ENCODE measurements at regions not wholly inside any gene's neighbourhood (a gene's known extent, or its start where the extent isn't known, plus 50 kb on each side); places are given as distances from the start of the nearest gene placed in this dataset.

DNA sequence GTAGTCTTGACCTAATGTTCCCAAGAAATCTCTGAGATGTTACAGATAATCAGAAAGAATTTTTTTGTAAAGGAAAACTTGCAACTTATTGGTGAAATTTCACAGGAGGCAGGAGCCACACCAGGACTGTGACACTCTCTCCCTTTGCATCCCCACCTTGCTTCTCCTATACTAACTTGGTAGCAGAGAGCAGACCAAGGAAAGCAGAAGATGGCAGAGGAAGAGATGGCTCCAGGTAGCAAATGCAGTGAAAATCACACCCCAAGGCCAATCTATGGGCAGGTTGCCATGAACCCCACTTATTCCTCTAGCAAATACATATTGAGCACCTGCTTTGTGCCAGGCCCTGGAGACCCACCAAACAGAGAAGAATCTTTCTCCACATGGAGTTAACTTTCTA, 303.4 kb upstream of the C1orf174 start:
- TF ChIP-seq POLR2A (IDR thresholded peaks at IDR 0.05) = no peak
- TF ChIP-seq, protein P1, sequence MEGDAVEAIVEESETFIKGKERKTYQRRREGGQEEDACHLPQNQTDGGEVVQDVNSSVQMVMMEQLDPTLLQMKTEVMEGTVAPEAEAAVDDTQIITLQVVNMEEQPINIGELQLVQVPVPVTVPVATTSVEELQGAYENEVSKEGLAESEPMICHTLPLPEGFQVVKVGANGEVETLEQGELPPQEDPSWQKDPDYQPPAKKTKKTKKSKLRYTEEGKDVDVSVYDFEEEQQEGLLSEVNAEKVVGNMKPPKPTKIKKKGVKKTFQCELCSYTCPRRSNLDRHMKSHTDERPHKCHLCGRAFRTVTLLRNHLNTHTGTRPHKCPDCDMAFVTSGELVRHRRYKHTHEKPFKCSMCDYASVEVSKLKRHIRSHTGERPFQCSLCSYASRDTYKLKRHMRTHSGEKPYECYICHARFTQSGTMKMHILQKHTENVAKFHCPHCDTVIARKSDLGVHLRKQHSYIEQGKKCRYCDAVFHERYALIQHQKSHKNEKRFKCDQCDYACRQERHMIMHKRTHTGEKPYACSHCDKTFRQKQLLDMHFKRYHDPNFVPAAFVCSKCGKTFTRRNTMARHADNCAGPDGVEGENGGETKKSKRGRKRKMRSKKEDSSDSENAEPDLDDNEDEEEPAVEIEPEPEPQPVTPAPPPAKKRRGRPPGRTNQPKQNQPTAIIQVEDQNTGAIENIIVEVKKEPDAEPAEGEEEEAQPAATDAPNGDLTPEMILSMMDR (IDR thresholded peaks at IDR 0.05) = no peak
